OCI-LY3 (cell line): ENCODE measurements at regions not wholly inside any gene's neighbourhood (a gene's known extent, or its start where the extent isn't known, plus 50 kb on each side); places are given as distances from the start of the nearest gene placed in this dataset.

Experiments
- H2AFZ ChIP-seq: fragments of 200-600, 300-600 bp; shearing (Covaris generic); 2 replicates; pipeline ENCODE4 v1.6.0; 2014; ENCODE audit warnings: antibody characterized with exemption, low read depth, low read length
- H3K27ac ChIP-seq: fragments of 200-600, 300-600 bp; sonication (generic); 2 replicates; pipeline ENCODE4 v1.5.1; 2014; ENCODE audit warnings: mild to moderate bottlenecking, low read length, moderate library complexity, mixed read lengths
- H3K27me3 ChIP-seq: fragments of 200-600, 300-600 bp; sonication (generic); 2 replicates; pipeline ENCODE4 v1.6.1; 2014; ENCODE audit warnings: low read depth, low read length, mixed read lengths
- H3K36me3 ChIP-seq: fragments of 200-600, 300-600 bp; sonication (generic); replicated peaks from 2 replicates; pipeline ENCODE3; 2014; ENCODE audit warnings: low read depth, low read length, mixed read lengths
- H3K4me1 ChIP-seq: fragments of 300-600, 200-600 bp; sonication (generic); 2 replicates; pipeline ENCODE4 v1.6.1; 2014; ENCODE audit warnings: low read length, mixed read lengths
- H3K4me2 ChIP-seq: fragments of 200-600, 300-600 bp; sonication (generic); 2 replicates; pipeline ENCODE4 v1.6.1; 2014; ENCODE audit warnings: low read length, mixed read lengths
- H3K4me3 ChIP-seq: fragments of 300-600, 200-600 bp; sonication (generic); 2 replicates; pipeline ENCODE4 v1.5.1; 2014; ENCODE audit warnings: antibody characterized with exemption, mild to moderate bottlenecking, low read length, moderate library complexity
- H3K79me2 ChIP-seq: fragments of 300-600, 200-600 bp; shearing (Covaris generic); 2 replicates; pipeline ENCODE4 v1.6.1; 2014; ENCODE audit warnings: mild to moderate bottlenecking, low read length, mixed read lengths
- H3K9ac ChIP-seq: fragments of 300-600, 200-600 bp; shearing (Covaris generic); 2 replicates; pipeline ENCODE4 v1.6.0; 2014; ENCODE audit warnings: mild to moderate bottlenecking, low read length, moderate library complexity
- H3K9me3 ChIP-seq: fragments of 200-600, 300-600 bp; shearing (Covaris generic); 2 replicates; pipeline ENCODE4 v1.6.1; 2014; ENCODE audit warnings: low read length, mixed read lengths; ENCODE audit not compliant: insufficient read depth
- H4K20me1 ChIP-seq: fragments of 200-600, 300-600 bp; sonication (generic); 2 replicates; pipeline ENCODE4 v1.6.1; 2016; ENCODE audit warnings: low read length, mixed read lengths; ENCODE audit not compliant: insufficient read depth
- CTCF ChIP-seq: fragments of 200-600, 300-600 bp; sonication (generic); IDR thresholded peaks from 2 replicates; pipeline ENCODE4 v1.5.1; 2014; ENCODE audit warnings: antibody characterized with exemption, low read length, low read depth
- EZH2phosphoT487 ChIP-seq: fragments of 200-600 bp; shearing (Covaris generic); IDR thresholded peaks from 2 replicates; pipeline ENCODE4 v1.6.1; 2018; ENCODE audit warnings: antibody characterized with exemption, mixed run types, low read depth

DNA sequence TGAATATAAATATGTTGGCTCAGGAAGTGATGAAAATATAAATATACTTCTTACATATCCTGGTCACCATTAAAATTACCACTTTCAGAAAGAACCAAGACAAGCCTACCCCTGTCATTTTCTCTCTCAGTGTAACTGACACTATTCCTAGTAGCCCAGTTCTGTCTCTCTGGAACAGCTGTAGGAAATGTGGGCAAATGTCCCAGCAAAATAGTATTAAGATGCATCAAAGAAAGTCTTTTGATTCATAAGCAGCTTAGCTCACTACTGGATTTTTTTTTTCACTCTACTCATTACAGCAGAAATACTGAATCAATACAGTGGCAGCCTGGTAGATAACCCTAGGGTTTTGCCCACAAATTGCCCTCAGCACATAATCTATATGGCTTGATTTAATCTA, 290.9 kb downstream of the DNAJB9 start:
- Histone ChIP-seq H3K4me1 (no peaks in the 10 kb centered on the region), H2AFZ (no peak overlapping the region), H3K79me2 (no peaks in the 10 kb centered on the region), H3K4me3 (no peak overlapping the region), H3K27me3 (no peaks in the 10 kb centered on the region), H3K4me2 (no peak overlapping the region), H3K27ac (no peak overlapping the region), H3K36me3 (no peaks in the 10 kb centered on the region), H3K9ac (no peak overlapping the region), H4K20me1 (no peaks in the 10 kb centered on the region), H3K9me3 (0 out of 2 replicates have a peak, but pooled peaks cover 3% of the 10 kb centered on the region)
- TF ChIP-seq CTCF (no peak), EZH2phosphoT487 (no peak)

GRCh38 chr7:108861071-108861470, 291.4 kb downstream of the DNAJB9 start:
- no peak for TF ChIP-seq EZH2phosphoT487
- no peak for TF ChIP-seq CTCF
- no peaks in the 10 kb centered on the region for H3K27me3 ChIP-seq
- no peaks in the 10 kb centered on the region for H3K79me2 ChIP-seq
- H3K27ac ChIP-seq, result no peak overlapping the region
- no peak overlapping the region for H2AFZ ChIP-seq
- no peak overlapping the region for H3K4me3 ChIP-seq
- no peaks in the 10 kb centered on the region for H3K4me1 ChIP-seq
- H4K20me1 ChIP-seq, result no peaks in the 10 kb centered on the region
- no peaks in the 10 kb centered on the region for H3K36me3 ChIP-seq
- H3K9ac ChIP-seq, result no peak overlapping the region
- H3K4me2 ChIP-seq, result no peak overlapping the region
- H3K9me3 ChIP-seq, result 0 out of 2 replicates have a peak, but pooled peaks cover 3% of the 10 kb centered on the region

DNA sequence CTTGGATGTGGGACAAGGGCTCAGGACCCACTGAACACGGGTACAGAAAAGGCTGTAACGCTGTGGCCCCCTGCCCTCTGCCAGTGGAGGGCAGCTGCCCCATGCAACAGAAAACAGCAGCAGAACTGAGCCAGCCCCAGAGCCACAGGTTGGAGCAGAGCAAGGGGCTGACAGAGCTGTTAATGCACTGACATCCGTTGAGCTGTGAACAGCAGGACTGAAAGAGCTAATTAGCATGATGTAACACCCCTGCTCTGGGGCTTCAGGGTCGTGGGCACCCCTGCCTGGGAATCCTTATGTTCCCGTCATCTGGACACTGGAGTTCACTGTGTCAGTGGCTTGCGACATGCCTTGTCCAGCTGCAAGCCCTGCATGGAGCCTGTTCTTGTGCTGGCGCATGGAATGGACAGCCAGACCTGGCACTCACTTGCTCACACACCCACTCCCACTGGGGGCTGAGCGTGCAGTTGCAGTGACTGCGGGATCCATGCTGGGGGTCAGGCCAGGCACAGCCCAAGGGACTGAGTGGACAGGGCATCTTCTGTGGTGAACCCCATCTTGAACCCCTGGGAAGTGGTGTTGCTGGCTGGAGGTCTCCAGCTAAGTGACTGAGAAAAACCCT, 293.7 kb downstream of the DNAJB9 start:
- no peak overlapping the region for H3K4me2 ChIP-seq
- TF ChIP-seq EZH2phosphoT487, result no peak
- TF ChIP-seq CTCF, result no peak
- H3K4me1 ChIP-seq, result no peaks in the 10 kb centered on the region
- no peaks in the 10 kb centered on the region for H3K36me3 ChIP-seq
- H3K9me3 ChIP-seq, result 0 out of 2 replicates have a peak, but pooled peaks cover 3% of the 10 kb centered on the region
- no peak overlapping the region for H3K9ac ChIP-seq
- H4K20me1 ChIP-seq, result no peaks in the 10 kb centered on the region
- H2AFZ ChIP-seq, result no peak overlapping the region
- no peak overlapping the region for H3K4me3 ChIP-seq
- H3K79me2 ChIP-seq, result no peaks in the 10 kb centered on the region
- no peak overlapping the region for H3K27ac ChIP-seq
- H3K27me3 ChIP-seq, result no peaks in the 10 kb centered on the region

DNA sequence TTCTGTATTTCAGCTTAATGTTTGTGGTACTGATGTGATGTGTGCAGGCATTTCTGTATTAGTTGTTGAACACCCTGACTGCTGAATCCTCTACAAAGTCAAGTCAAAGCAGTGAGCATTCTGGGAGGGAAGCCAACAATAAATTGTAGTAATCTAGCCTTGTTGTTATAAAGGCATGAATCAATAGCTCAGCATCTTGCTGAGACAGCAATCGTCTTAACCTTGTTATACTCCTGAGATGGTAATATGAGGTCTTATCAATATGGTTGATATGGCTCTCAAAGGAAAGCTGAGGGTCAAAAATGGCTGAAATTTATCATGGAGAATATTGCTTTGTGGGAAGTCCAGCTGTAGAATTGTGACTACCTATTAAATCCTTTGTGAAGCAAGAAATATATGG, 299.4 kb downstream of the DNAJB9 start:
- H3K27ac ChIP-seq, result no peak overlapping the region
- H3K36me3 ChIP-seq, result no peaks in the 10 kb centered on the region
- H3K4me1 ChIP-seq, result no peaks in the 10 kb centered on the region
- H3K4me2 ChIP-seq, result no peak overlapping the region
- TF ChIP-seq EZH2phosphoT487 (no peak), CTCF (no peak)
- no peaks in the 10 kb centered on the region for H3K79me2 ChIP-seq
- no peak overlapping the region for H2AFZ ChIP-seq
- H3K9me3 ChIP-seq, result no peaks in the 10 kb centered on the region
- H4K20me1 ChIP-seq, result no peaks in the 10 kb centered on the region
- H3K27me3 ChIP-seq, result no peaks in the 10 kb centered on the region
- H3K4me3 ChIP-seq, result no peak overlapping the region
- no peak overlapping the region for H3K9ac ChIP-seq
